ENCODE measurements at regions not wholly inside any gene's neighbourhood (a gene's known extent, or its start where the extent isn't known, plus 50 kb on each side); places are given as distances from the start of the nearest gene placed in this dataset.
"Not testable (repeated sequence)": the region's sequence is repeated elsewhere in the genome, so short reads cannot be mapped to it uniquely, and the experiment has no call there.

- H3K36me3 ChIP-seq = no peaks in the 10 kb centered on the region
- no peak overlapping the region for H3K4me3 ChIP-seq (replicated peaks in 1 of 3)
- TF ChIP-seq POLR2A (IDR thresholded peaks at IDR 0.05) = no peak
- TF ChIP-seq CTCF (IDR thresholded peaks at IDR 0.05) = no peak
- no peak for DNase-seq
- intact Hi-C loops (cut with DNase I) = no loop called here
- H3K9me3 ChIP-seq = no peaks in the 10 kb centered on the region
- 80 to 81% methylated on average over 4 of the region's 4 CpGs for WGBS, 2 donors
- H3K27ac ChIP-seq = no peak overlapping the region
- no peaks in the 10 kb centered on the region for H3K27me3 ChIP-seq
- H3K4me1 ChIP-seq = no peaks in the 10 kb centered on the region
Measured at GRCh38 chr13:81089371-81090157, 748.6 kb upstream of the SPRY2 start.

- no peak overlapping the region for H3K4me3 ChIP-seq (replicated peaks in 1 of 3)
- H3K27me3 ChIP-seq = no peaks in the 10 kb centered on the region
- TF ChIP-seq CTCF (IDR thresholded peaks at IDR 0.05) = no peak
- no peak for TF ChIP-seq POLR2A (IDR thresholded peaks at IDR 0.05)
- no peak overlapping the region for H3K27ac ChIP-seq
- H3K4me1 ChIP-seq = no peaks in the 10 kb centered on the region
- 73 to 74% methylated on average over 2 of the region's 2 CpGs for WGBS, 2 donors
- no peaks in the 10 kb centered on the region for H3K36me3 ChIP-seq
- no peak for DNase-seq
- intact Hi-C loops (cut with DNase I) = no loop called here
- H3K9me3 ChIP-seq = no peaks in the 10 kb centered on the region
Measured at GRCh38 chr13:81080911-81081454, 740.1 kb upstream of the SPRY2 start.

- no peaks in the 10 kb centered on the region for H3K36me3 ChIP-seq
- TF ChIP-seq POLR2A (IDR thresholded peaks at IDR 0.05) (no peak), CTCF (IDR thresholded peaks at IDR 0.05) (no peak)
- H3K4me1 ChIP-seq = no peaks in the 10 kb centered on the region
Measured at GRCh38 chr13:81078048-81078447, 737.1 kb upstream of the SPRY2 start.

GRCh38 chr13:81069822-81070221 lies 728.9 kb upstream of the SPRY2 start:
- intact Hi-C loops (cut with DNase I); H3K27ac ChIP-seq; H3K4me1 ChIP-seq; H3K4me3 ChIP-seq (replicated peaks in 1 of 3); H3K36me3 ChIP-seq; H3K27me3 ChIP-seq; DNase-seq; H3K9me3 ChIP-seq: not testable (repeated sequence)
- 93 to 97% methylated on average over 12 to 18 of the region's 18 CpGs for WGBS, 2 donors

More at GRCh38 chr13:81078048-81078447, 737.1 kb upstream of the SPRY2 start:
- no peak overlapping the region for H3K4me3 ChIP-seq (replicated peaks in 1 of 3)
- no peak overlapping the region for H3K27ac ChIP-seq
- no peaks in the 10 kb centered on the region for H3K27me3 ChIP-seq
- intact Hi-C loops (cut with DNase I) = no loop called here
- H3K9me3 ChIP-seq = no peaks in the 10 kb centered on the region
- no peak for DNase-seq

- no peak overlapping the region for H3K4me3 ChIP-seq (replicated peaks in 1 of 3)
- no peak for TF ChIP-seq POLR2A (IDR thresholded peaks at IDR 0.05)
- TF ChIP-seq CTCF (IDR thresholded peaks at IDR 0.05) = no peak
- H3K27ac ChIP-seq = no peak overlapping the region
- no peaks in the 10 kb centered on the region for H3K9me3 ChIP-seq
- H3K36me3 ChIP-seq = no peaks in the 10 kb centered on the region
- intact Hi-C loops (cut with DNase I) = no loop called here
- no peak for DNase-seq
- H3K27me3 ChIP-seq = no peaks in the 10 kb centered on the region
- no peaks in the 10 kb centered on the region for H3K4me1 ChIP-seq
- 47 to 53% methylated on average over 1 of the region's 1 CpG for WGBS, 2 donors
Measured at GRCh38 chr13:81058916-81059290, 718.0 kb upstream of the SPRY2 start.
